Tibial nerve (tissue), 4 donors: ENCODE measurements at regions not wholly inside any gene's neighbourhood (a gene's known extent, or its start where the extent isn't known, plus 50 kb on each side); places are given as distances from the start of the nearest gene placed in this dataset.
"Not testable (repeated sequence)": the region's sequence is repeated elsewhere in the genome, so short reads cannot be mapped to it uniquely, and the experiment has no call there.

Experiments
- DNase-seq, 2 donors: peaks; one replicate each; pipeline ENCODE4 v3.0.0-alpha.2; 2019; ENCODE audit warnings: low spot score in 2 of 2
- H3K27ac ChIP-seq, 4 donors: fragments of 200-600 bp; sonication (generic) in 3 of 4; one replicate each; pipeline ENCODE4 v1.5.1; 2017 to 2019; ENCODE audit warnings: mild to moderate bottlenecking in 1 of 4
- H3K27me3 ChIP-seq, 2 donors: fragments of 200-600 bp; sonication (generic) in 1 of 2; one replicate each; pipeline versions ENCODE4 v1.5.1 to v1.6.0; 2017 to 2019
- H3K36me3 ChIP-seq, 3 donors: fragments of 200-600 bp; sonication (generic); one replicate each; pipeline ENCODE4 v1.5.1; 2018 to 2019
- H3K4me1 ChIP-seq, 4 donors: fragments of 200-600 bp; sonication (generic) in 3 of 4; one replicate each; pipeline ENCODE4 v1.5.1; 2017 to 2019
- H3K4me3 ChIP-seq, 4 donors: fragments of 200-600 bp; sonication (generic) in 3 of 4; one replicate each; pipeline ENCODE4 v1.5.1; 2017 to 2019; ENCODE audit warnings: mild to moderate bottlenecking in 1 of 4, moderate library complexity in 1 of 4
- H3K9me3 ChIP-seq, 4 donors: fragments of 200-600 bp; sonication (generic) in 3 of 4; one replicate each; pipeline ENCODE4 v1.5.1; 2017 to 2019
- CTCF ChIP-seq, 5 experiments: fragments of 200-600 bp in 3 of 5; fragments of 450-650 bp in 2 of 5; sonication (generic) in 3 of 5; IDR thresholded peaks; one replicate each; pipeline ENCODE4 v1.5.1; 2016 to 2019; ENCODE audit warnings: antibody characterized with exemption in 5 of 5, mild to moderate bottlenecking in 3 of 5, moderate library complexity in 2 of 5
- EP300 ChIP-seq, 2 donors: sonication (generic); formaldehyde crosslinking; IDR thresholded peaks; one replicate each; pipeline ENCODE4 v1.6.1; 2017; ENCODE audit warnings: antibody characterized with exemption in 2 of 2, mild to moderate bottlenecking in 1 of 2
- POLR2A ChIP-seq, 2 donors: fragments of 450-650 bp; IDR thresholded peaks; one replicate each; pipeline ENCODE4 v1.6.1; 2017; ENCODE audit warnings: antibody characterized with exemption in 2 of 2, mild to moderate bottlenecking in 2 of 2, moderate library complexity in 2 of 2
- WGBS, 2 donors: methylation state at CpG; one replicate each; pipeline ENCODE4 v1.1.5; 2018; 5-methylcytosine and 5-hydroxymethylcytosine counted together

- no peak overlapping the region for H3K4me3 ChIP-seq
- H3K27ac ChIP-seq, result no peak overlapping the region
- no peak for TF ChIP-seq EP300 (IDR thresholded peaks at IDR 0.05)
- TF ChIP-seq CTCF (IDR thresholded peaks at IDR 0.05), result no peak
- TF ChIP-seq POLR2A (IDR thresholded peaks at IDR 0.05), result no peak
- no peak for DNase-seq
- no peaks in the 10 kb centered on the region for H3K4me1 ChIP-seq
- H3K9me3 ChIP-seq, result no peaks in the 10 kb centered on the region
- 96 to 97% methylated on average over 14 of the region's 14 CpGs for WGBS, 2 donors
- H3K27me3 ChIP-seq, result no peaks in the 10 kb centered on the region
- H3K36me3 ChIP-seq, result no peaks in the 10 kb centered on the region
Measured at GRCh38 chr10:2888403-2889004, 178.8 kb upstream of the PFKP start.

- Histone ChIP-seq H3K27ac (no peak overlapping the region), H3K27me3 (no peaks in the 10 kb centered on the region), H3K9me3 (no peaks in the 10 kb centered on the region), H3K36me3 (no peaks in the 10 kb centered on the region), H3K4me3 (no peak overlapping the region), H3K4me1 (no peaks in the 10 kb centered on the region)
- WGBS, 2 donors, result 84 to 90% methylated on average over 12 of the region's 12 CpGs
- TF ChIP-seq EP300 (IDR thresholded peaks at IDR 0.05) (no peak), CTCF (IDR thresholded peaks at IDR 0.05) (no peak), POLR2A (IDR thresholded peaks at IDR 0.05) (no peak)
- DNase-seq, result no peak
Measured at GRCh38 chr10:2887391-2888070, 179.8 kb upstream of the PFKP start.

GRCh38 chr10:2886662-2887061 lies 180.7 kb upstream of the PFKP start:
- no peak for DNase-seq
- Histone ChIP-seq H3K27me3 (no peaks in the 10 kb centered on the region), H3K27ac (no peak overlapping the region), H3K36me3 (no peaks in the 10 kb centered on the region), H3K4me1 (no peaks in the 10 kb centered on the region), H3K9me3 (no peaks in the 10 kb centered on the region), H3K4me3 (no peak overlapping the region)
- TF ChIP-seq CTCF (IDR thresholded peaks at IDR 0.05) (no peak), POLR2A (IDR thresholded peaks at IDR 0.05) (no peak), EP300 (IDR thresholded peaks at IDR 0.05) (no peak)
- WGBS, 2 donors, result 71 to 87% methylated on average over 12 of the region's 12 CpGs

- no peak for DNase-seq
- Histone ChIP-seq H3K27me3 (no peaks in the 10 kb centered on the region), H3K4me3 (no peak overlapping the region), H3K27ac (no peak overlapping the region), H3K9me3 (no peaks in the 10 kb centered on the region), H3K4me1 (no peaks in the 10 kb centered on the region), H3K36me3 (no peaks in the 10 kb centered on the region)
- 75 to 79% methylated on average over 10 of the region's 10 CpGs for WGBS, 2 donors
- TF ChIP-seq EP300 (IDR thresholded peaks at IDR 0.05) (no peak), CTCF (IDR thresholded peaks at IDR 0.05) (no peak), POLR2A (IDR thresholded peaks at IDR 0.05) (no peak)
Measured at GRCh38 chr10:2885288-2886278, 181.8 kb upstream of the PFKP start.

- H3K36me3 ChIP-seq, H3K27me3 ChIP-seq, DNase-seq, H3K27ac ChIP-seq, H3K4me1 ChIP-seq, H3K4me3 ChIP-seq, H3K9me3 ChIP-seq: not testable (repeated sequence)
- 82 to 88% methylated on average over 4 of the region's 4 CpGs for WGBS, 2 donors
Measured at GRCh38 chr10:2883983-2884540, 183.3 kb upstream of the PFKP start.
